NT2/D1 (cell line): ENCODE measurements at regions not wholly inside any gene's neighbourhood (a gene's known extent, or its start where the extent isn't known, plus 50 kb on each side); places are given as distances from the start of the nearest gene placed in this dataset.

Source experiments
- DNase-seq: peaks from one replicate; pipeline ENCODE4 v3.0.0-alpha.2; 2011; ENCODE audit warnings: low read depth, low spot score
- H3K27me3 ChIP-seq: 2 replicates; pipeline ENCODE4 v1.6.0; 2011; ENCODE audit warnings: mild to moderate bottlenecking; ENCODE audit not compliant: insufficient read length, insufficient read depth
- H3K36me3 ChIP-seq: 2 replicates; pipeline ENCODE4 v1.6.1; 2011; ENCODE audit warnings: mild to moderate bottlenecking, low read length, mixed read lengths; ENCODE audit not compliant: insufficient read depth, insufficient read length
- H3K4me1 ChIP-seq: 2 replicates; pipeline ENCODE4 v1.5.1; 2011; ENCODE audit not compliant: insufficient read depth, insufficient read length
- H3K4me3 ChIP-seq: 2 replicates; pipeline ENCODE4 v1.5.1; 2011; ENCODE audit warnings: low read depth; ENCODE audit not compliant: insufficient read length
- H3K9ac ChIP-seq: 2 replicates; pipeline ENCODE4 v1.6.0; 2011; ENCODE audit warnings: low read depth; ENCODE audit not compliant: insufficient read length
- H3K9me3 ChIP-seq: 2 replicates; pipeline ENCODE4 v1.5.1; 2011; ENCODE audit warnings: mild to moderate bottlenecking, low read length; ENCODE audit not compliant: insufficient read depth
- SUZ12 ChIP-seq: IDR thresholded peaks from 2 replicates; pipeline ENCODE4 v1.6.1; 2011; ENCODE audit not compliant: insufficient read length, insufficient read depth; ENCODE audit errors: extremely low read depth
- YY1 ChIP-seq: IDR thresholded peaks from 2 replicates; pipeline ENCODE4 v1.6.1; 2011; ENCODE audit not compliant: insufficient read length, insufficient read depth
- ZNF274 ChIP-seq: IDR thresholded peaks from 2 replicates; pipeline ENCODE4 v1.6.1; 2011; ENCODE audit warnings: mild to moderate bottlenecking, low read depth, low read length

GRCh38 chr16:73193464-73193863 lies 145.5 kb upstream of the ZFHX3 start:
- no peaks in the 10 kb centered on the region for H3K36me3 ChIP-seq
- no peak overlapping the region for H3K9ac ChIP-seq
- no peak overlapping the region for H3K4me3 ChIP-seq
- no peaks in the 10 kb centered on the region for H3K9me3 ChIP-seq
- H3K4me1 ChIP-seq = no peaks in the 10 kb centered on the region
- DNase-seq = no peak
- H3K27me3 ChIP-seq = peaks cover 9% of the 10 kb centered on the region
- TF ChIP-seq SUZ12 (no peak), ZNF274 (no peak)

- Histone ChIP-seq H3K4me1 (no peaks in the 10 kb centered on the region), H3K4me3 (no peak overlapping the region), H3K27me3 (peaks cover 9% of the 10 kb centered on the region), H3K9me3 (no peaks in the 10 kb centered on the region), H3K9ac (no peak overlapping the region), H3K36me3 (no peaks in the 10 kb centered on the region)
- DNase-seq = no peak
- no peak for TF ChIP-seq YY1
- no peak for TF ChIP-seq SUZ12
- no peak for TF ChIP-seq ZNF274
Observed at GRCh38 chr16:73192232-73192894, 144.4 kb upstream of the ZFHX3 start.

GRCh38 chr16:73191660-73192046 lies 143.7 kb upstream of the ZFHX3 start:
- Histone ChIP-seq H3K27me3 (peaks cover 9% of the 10 kb centered on the region), H3K4me1 (no peaks in the 10 kb centered on the region), H3K9ac (no peak overlapping the region), H3K9me3 (no peaks in the 10 kb centered on the region), H3K4me3 (no peak overlapping the region), H3K36me3 (no peaks in the 10 kb centered on the region)
- TF ChIP-seq YY1 (no peak), SUZ12 (no peak)
- no peak for DNase-seq

GRCh38 chr16:73190688-73191659 lies 143.0 kb upstream of the ZFHX3 start:
- Histone ChIP-seq H3K4me3 (no peak overlapping the region), H3K9ac (peak overlapping the region; percentile 1), H3K4me1 (no peaks in the 10 kb centered on the region), H3K9me3 (no peaks in the 10 kb centered on the region), H3K27me3 (peaks cover 9% of the 10 kb centered on the region), H3K36me3 (no peaks in the 10 kb centered on the region)
- DNase-seq = no peak
- TF ChIP-seq ZNF274 (no peak), SUZ12 (no peak), YY1 (no peak)

GRCh38 chr16:73190256-73190655 lies 142.3 kb upstream of the ZFHX3 start:
- Histone ChIP-seq H3K9ac (no peak overlapping the region), H3K36me3 (no peaks in the 10 kb centered on the region), H3K9me3 (no peaks in the 10 kb centered on the region), H3K4me3 (no peak overlapping the region), H3K27me3 (peaks cover 9% of the 10 kb centered on the region), H3K4me1 (no peaks in the 10 kb centered on the region)
- TF ChIP-seq ZNF274 = no peak
- no peak for TF ChIP-seq YY1
- no peak for TF ChIP-seq SUZ12
- no peak for DNase-seq

- Histone ChIP-seq H3K4me1 (no peaks in the 10 kb centered on the region), H3K4me3 (no peak overlapping the region)
- TF ChIP-seq SUZ12 (no peak), ZNF274 (no peak), YY1 (no peak)
Observed at GRCh38 chr16:73189136-73189535, 141.2 kb upstream of the ZFHX3 start.

More at GRCh38 chr16:73189136-73189535, 141.2 kb upstream of the ZFHX3 start:
- DNase-seq = no peak
- no peaks in the 10 kb centered on the region for H3K9me3 ChIP-seq
- peaks cover 9% of the 10 kb centered on the region for H3K27me3 ChIP-seq
- no peaks in the 10 kb centered on the region for H3K36me3 ChIP-seq
- H3K9ac ChIP-seq = no peak overlapping the region
